Stimulated activated CD4-positive, alpha-beta T cell treated with anti-CD3 and anti-CD28 coated beads, TNF-alpha, amount 100 ng/mL, for 48 hours (primary cell): ENCODE measurements at regions not wholly inside any gene's neighbourhood (a gene's known extent, or its start where the extent isn't known, plus 50 kb on each side); places are given as distances from the start of the nearest gene placed in this dataset.

Experiments used
- DNase-seq, 3 donors: peaks; one replicate each; pipeline ENCODE4 v3.0.0-alpha.2; 2020; ENCODE audit warnings: low read depth in 3 of 3

DNA sequence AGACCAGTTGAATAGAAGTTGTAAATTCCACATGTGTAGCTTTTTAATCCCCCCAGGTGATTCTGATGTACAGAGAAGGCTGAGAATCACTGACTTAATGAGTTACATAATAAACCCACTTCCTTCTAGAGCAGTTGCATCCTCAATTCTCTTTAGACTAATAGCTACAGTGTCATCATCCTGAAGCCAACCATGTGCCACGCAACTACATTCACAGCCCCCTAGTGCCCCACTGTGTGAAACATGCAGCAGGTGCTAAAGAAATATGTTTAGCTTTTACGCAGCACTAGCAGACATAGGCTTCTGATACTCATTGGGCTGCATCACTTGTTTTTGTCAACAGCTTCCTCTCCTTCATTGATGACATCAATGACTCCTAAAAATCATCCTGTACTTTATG, 1168.3 kb downstream of the BCL11B start:
- no peak for DNase-seq

DNA sequence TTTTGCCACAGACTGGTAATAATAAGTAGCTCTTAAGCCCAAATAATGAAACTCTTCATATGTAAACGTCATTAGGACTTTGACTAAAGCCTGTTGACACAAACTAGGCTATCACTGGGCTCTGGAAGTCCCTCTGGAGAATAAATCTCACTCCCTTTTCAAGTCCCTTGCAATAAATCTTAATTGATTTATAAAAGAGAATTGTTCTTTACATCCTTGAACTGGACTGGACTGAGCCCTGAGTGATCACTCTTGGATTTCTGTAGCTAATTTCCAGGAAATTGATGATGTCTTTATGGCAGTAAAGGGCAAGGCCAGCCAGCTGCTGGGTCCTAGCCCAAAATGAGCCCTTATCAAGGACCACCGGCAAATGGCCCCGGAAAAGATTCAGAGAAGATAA, 1162.7 kb downstream of the BCL11B start:
- DNase-seq: no peak

DNA sequence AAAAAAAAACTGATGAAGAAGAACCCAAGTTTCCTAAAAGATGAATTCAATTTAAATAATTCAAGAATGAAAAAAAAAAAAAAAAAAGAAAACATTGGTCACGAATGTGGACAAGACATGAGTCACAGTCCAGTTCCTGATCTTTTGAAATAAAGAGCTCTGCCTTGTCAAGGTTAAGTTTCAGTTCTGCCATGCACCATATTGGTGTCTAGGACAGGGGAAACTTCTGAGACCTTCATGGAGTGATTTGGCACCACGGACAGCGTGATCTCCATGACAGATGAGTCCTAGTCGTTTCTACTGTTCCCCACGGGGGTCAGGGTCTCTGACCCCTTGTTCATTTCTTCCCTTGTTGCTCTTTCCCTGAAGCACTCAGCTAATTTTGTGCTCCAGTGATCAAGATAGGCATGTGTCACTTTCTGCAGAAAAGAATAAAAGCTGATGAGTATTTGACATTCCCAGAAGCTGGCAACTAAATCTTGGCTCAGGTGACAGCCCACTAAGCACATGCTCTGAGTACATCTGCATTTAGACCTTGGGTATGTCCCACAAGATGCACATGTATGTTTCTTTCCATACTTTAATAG, 1159.7 kb downstream of the BCL11B start:
- no peak for DNase-seq

DNA sequence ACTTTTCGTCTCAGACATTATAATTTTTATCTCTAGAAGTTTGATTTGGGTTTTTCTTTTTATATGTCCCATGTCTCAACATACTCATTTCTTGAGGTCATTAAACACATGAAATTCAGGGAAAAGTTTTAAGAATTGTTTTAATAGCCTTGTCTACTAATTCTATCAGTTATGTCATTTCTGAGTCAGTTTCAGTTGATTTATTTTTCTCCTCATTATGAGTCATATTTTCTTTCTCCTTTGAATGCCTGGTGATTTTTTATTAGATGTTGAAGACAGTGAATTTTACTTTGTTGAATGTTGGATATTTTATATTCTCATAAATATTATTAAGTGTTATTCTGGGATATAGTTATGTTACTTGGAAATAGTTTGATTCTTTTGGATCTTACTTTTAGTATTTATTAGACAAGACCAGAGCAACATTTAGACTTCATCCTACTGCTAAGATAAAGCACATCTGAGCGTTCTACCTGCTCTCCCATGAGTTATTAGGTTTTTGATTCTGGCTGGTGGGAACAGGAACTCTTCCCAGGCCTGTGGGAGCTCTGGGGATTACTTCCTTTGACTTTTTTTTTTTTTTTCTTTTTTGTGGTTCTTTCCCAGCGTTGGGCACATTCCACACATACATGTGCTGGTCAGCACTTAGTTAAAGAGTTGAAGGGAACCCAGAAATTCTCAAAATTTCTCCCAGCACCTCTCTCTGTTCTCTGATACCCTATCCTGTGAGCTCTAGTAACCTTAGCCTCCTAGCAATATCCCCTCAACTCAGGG, 1157.7 kb downstream of the BCL11B start:
- no peak for DNase-seq

DNA sequence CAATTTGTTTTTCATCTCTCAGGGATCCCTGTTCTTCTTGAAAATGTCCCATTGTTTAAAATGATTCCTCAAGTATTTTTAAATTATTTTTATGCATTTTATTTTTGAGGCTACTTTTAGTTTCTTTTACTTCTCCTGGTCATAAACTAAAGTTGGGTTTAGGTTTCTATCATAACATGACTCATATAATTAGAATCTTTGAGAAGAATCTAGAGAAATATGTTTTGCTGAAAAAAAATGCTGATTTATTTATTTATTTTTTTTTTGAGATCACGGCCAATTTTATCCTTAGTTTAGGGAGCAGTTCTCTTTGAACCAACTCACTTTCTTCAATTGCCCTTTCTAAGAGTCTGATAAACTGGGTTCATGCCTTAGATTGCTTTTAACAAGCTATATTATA, 1157.1 kb downstream of the BCL11B start:
- no peak for DNase-seq

DNA sequence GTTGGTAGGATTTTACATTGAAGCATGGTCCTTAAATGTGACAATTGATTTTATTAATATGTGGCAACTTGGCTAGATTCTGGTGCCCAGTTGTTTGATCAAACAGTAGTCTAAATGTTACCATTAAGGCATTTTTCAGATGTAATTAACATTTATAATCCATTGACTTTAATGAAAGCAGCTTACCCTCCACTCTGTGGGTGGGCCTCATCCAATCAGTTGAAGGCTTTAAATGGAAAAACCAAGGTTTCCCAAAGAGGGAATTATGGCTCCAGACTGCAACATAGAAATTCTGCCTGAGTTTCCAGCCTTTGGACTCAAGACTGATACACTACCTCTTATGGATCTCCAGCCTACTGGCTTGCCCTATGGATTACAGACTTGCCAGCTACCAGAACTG, 1153.2 kb downstream of the BCL11B start:
- DNase-seq: no peak

DNA sequence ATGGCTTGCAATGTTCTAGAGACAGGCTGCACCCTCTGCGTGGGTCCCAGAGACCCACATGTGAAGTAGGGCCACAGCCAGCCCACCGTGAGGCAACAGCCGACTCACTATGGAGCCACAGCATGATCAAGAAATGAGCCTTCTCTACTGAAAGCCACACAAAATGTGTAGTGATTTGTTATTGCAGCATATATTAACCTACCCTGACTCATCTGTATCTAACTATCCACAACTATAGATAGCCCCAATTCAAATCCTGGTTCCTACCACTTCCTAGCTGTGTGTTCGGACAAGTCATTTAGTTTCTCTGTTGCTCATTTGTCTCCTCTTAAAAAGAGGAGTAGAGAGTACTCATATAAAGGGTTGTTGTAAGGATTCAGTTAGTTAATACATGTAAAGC, 1152.3 kb downstream of the BCL11B start:
- no peak for DNase-seq

DNA sequence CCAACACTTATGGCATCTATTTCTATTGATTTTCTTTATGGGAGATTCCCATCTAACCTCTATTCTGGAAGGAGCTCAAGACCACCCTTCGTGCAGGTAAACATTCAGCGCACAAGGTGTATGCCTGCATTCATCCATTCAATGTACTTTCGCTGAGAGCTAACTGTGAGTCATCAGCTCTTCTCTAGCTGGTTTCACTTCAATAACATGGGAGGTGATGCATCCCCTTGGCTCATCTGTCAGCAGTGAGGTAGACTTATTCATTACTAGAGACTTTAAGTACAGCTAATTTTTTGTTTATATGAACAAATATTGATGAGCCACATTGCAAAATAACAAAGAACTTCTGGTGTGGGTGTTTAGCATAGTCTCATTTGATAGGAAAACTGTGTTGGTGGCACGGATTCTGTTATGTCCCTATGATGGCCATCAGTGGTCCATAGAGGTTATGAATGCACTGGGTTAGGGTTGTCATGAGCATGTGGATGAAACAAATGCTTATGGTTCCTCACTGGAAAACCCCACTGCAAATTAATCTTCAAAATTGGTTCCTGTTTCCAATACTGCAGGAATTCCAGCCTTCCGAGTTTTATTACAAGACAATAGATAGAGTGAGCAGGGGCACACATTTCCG, 1151.0 kb downstream of the BCL11B start:
- no peak for DNase-seq

DNA sequence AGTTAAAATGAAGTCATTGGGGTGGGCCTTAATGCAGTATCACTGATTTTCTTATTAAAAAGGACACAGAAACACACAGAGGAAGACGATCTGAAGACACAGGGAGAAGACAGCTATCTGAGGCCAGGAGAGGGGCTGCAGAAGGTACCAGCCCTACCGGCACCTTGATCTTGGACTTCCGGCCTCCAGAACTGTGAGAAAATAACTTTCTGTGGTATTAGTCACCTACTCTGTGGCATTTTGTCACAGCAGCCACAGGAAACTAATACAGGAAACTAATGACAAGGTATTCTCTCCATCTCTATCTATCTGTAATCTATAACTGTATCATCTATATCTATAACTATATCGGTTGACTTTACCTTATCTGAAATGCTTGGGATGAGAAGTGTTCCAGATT, 1149.5 kb downstream of the BCL11B start:
- no peak for DNase-seq

DNA sequence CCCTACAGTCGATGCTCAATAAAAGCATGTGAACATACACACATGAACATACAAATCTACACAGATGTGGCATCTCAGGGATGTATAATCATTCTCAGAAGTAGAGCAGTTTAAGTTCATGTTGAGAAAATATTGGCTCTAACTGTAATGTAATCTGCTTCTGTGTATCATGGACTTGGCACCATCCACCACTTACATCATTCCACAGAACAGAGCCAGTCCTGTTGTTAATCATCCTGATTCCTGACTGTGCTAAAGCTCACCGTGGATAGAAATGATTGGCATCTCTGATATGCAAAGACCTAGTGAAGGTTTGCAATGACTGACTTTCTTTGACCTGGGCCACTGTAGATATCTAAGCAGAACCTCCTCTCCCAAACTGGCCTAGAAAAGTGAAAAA, 1141.3 kb downstream of the BCL11B start:
- DNase-seq: no peak

DNA sequence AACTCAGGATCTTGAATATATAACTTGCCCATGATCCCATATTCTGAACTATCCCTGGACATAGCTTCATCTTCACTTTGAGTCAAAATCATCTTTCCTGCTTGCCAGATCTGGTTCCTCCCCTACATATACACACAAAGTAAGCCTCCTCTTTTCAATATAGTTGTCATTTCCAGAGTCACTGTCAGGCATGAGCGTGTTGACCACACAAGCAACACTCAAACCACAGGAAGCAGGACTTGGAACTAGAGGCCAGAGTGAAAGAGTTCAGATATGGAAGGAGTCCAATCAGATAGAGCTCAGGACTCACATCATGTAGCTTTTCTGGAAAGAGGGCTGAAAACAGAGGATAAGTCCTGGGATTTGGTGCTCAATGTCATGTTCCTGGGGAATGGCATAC, 1140.6 kb downstream of the BCL11B start:
- DNase-seq: no peak

DNA sequence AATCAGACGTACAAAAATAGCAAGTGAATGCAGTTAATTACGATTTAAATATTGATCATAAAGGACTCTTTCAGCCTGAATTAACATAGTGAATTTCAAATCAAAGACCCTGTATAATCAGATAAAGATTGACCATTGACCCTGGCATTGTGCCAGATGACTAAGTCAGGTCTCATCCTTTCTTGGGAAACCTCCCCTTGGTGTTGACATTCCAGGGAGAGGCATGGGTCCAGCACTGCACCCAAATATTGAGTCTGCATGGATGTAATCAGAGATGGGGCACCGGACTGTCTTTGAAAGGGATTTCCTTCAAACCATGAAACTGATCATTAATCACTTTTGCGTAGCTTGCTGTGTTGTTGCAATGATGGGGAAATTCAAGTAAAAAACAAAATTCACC, 1138.2 kb downstream of the BCL11B start:
- no peak for DNase-seq

DNA sequence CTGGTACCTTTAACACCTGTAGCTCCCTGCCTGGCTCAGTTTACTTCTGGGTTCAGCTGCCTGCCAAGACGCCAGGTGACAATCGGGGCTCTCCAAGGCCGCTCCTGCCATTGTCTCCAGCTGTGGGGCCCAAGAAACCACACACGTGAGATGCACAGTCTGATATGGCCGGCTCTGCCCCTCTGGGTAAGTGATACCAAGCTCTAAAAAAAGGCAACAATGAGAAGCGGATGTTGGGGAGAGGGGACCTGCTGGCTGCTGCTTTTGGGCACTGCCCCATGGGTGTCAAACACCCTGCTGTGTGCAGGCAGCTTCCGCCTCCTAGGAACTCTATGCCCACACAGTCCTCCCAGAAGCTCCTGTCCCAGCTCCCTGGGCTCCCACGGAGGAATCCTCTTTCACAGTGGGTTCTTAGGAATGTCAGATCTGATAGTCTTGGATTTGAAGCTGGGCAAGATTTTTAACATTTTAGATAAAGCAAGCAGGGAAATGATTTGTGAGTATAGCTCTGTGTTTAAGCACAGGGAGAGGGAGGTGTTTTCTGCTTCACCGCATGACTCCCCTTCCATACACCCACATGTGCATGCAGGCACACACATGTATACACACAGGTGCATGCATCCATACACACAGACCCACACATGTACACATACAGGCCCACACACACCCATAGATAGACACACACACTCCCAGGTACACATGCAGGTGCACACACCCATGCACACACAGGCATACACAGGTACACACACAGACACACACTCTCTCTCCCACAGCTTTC, 1135.8 kb downstream of the BCL11B start:
- no peak for DNase-seq

DNA sequence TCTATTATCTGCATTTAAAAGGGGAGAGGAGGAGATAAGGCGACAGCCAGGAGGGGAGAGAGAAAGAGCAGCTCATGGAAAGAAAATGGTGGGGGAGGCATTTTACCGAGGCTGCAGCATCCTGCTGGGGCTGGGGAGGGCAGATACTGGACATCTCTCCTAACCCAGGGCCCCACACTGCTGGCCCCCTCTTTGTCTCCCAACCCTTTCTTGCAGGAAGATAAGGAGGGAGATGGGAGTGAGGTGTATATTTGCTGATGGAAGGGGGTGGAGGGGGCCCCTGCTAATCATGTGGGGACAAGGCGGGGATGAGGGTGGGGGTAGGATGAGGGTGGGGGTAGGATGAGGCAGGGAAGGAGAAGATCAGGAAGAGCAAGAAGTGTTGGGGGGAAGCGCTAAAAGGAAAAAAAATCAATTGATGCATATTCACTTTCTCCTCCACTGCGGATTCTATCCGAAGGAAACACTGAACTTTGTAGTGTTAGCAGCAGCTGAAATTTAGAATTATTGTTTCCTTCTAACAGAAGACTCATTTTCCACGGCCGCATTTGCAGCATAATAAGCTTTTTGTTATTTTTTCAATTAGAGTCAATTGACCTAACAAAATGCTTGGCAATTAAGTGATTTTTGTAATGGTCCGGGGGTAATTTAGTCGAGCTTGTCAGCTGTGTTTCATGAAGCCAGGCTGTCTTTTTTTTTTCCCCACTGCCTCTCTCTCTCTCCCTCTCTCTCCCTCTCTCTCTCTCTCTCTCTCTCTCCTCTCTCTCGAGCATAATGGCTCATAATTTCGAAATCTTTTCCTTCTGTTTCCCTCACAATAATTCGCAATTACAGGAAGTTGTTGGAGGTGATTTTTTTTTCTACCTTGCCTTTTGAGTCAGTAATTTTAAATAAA, 1134.6 kb downstream of the BCL11B start:
- DNase-seq: no peak

DNA sequence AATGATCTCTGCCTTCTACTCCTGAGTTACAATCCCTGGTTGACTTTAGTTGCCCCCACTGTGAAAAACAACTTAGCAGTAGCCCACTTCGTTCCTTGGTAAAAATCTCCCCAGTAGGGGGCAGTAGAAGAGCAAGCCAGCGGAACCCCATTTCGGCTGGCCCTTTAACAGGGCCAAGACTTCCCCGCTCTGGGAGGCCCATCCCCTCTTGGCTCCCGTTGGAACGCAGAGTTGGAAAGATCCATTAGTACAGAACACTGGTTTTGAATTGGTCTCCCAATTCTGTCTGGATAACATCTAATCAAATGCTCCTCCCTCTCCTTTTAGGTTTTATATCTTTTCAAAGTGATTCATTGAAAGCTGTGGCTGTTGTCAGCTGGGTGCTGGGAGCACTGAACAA, 1133.3 kb downstream of the BCL11B start:
- peak; percentile 24 to 72 (median 43) for DNase-seq

DNA sequence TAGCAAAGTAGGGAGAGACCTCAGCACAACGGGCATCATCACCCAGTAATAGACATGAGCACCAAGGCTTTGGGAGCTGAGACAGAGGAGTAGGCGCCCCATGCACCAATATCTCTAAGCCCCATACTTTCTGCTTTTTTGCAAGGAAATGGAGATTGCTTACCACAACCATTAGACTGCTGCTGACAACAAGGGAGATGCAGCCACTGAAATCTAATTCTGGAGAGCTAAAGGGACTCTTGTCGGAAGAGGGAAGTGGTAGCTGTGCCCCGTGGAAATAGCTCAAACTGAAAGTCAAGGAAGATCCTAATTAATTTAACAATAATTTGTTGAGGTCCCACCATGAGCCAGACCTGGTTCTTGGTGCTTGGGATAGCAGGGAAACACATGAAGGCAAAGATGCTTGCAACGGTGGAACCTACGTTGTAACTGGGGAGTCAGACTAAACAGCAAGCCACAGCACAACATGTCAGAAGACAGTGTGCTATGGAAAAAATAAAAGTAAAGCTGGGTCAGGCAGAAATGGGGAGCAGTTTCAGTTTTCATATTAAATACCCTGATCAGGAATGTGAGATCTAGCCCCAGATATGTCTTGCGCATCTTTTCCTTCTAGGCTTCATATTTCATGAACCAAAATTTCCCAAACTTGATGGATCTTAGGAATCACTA, 1131.0 kb downstream of the BCL11B start:
- DNase-seq: no peak

DNA sequence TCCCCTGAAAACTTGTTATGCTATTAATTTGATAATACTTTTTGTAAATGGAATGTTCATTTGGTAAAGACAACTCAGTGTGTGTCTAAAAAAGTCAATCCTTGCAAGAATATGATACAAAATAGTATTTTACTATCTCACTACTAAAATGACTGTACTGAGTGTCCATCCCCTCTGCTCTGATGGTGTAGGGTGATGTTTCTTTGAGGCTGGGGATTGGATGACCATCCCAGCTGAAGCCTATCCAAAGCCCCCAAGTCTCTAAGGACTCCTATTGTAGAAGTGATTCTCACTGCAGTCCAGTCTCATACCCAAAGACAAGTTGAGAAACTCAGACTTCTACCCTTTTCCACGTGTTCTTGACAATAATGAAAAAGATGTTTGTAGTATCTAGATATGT, 1128.4 kb downstream of the BCL11B start:
- DNase-seq: no peak

DNA sequence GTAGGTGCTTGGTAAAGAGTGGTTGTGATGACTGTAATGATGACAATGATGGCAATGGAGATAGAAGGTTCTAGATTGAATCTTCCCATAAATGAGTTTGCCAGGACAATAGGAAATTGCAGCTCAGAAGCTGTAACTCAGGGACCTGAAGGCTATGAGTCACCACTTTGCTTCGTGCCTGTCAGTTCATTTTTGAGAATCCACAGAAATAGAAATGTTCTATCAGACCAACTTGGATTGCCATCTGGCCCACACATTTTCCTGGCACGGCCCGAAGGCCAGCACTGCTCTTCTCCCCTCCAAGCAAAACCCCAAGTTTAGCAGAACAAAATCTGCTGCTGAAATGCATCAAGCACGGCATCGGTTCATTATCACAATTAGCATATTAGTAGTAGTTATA, 1127.0 kb downstream of the BCL11B start:
- no peak for DNase-seq

DNA sequence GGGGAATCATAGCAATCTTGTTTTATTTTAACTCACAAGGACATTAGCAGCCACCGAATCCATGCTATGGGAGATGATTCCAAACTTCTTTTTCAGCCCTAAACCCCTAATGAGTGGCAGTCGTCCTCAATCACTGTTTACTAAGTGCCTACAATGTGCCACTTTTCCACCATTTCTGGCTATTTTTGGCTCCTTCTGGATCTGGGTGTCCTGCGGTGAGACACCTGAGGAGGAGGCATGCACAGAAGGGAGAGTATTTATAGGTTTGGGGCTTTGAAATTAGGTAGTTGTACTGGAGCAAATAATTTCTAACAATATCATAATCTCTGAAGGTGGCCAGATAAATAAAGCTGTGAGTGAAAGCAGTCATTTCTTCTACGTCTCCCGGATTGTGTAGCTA, 1125.6 kb downstream of the BCL11B start:
- DNase-seq: no peak

DNA sequence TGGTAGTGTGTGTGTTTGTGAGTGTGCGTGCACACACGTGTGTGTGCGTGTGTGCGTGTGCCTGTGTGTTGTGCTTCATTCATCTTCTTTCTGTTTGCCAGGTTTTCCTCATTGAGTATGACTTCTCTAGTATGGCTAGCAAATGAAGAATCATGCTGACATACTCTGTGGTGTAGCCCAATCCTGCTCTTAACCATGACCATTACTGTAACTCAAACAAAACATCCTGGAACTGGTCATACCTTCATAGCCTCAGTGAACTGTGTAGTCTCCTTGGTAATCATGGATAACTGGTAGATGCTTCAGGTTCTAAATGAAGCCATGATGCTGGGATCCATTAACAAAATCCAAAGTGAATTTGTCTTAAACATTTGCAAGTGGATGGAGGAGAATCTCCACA, 1117.7 kb downstream of the BCL11B start:
- DNase-seq: no peak

DNA sequence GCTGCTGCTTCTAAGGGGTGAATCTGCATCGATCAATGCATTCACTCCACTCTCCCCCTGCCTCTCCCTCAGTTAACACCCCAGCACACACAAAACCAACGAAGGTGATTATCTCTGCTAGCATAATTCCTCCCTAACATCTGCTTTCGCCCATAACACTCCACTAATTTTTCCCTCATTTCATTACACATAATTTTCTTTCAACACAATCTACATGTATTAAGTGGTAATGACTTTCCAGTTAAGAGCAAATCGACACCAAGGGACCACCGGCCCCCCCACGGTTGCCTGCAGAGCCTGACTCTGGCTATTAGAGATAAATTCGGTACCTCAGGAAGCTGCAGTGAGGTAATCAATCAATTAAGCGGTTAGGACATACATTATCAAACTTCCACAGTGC, 1115.6 kb downstream of the BCL11B start:
- no peak for DNase-seq
